ENCODE measurements at regions not wholly inside any gene's neighbourhood (a gene's known extent, or its start where the extent isn't known, plus 50 kb on each side); places are given as distances from the start of the nearest gene placed in this dataset.

GRCh38 chr6:40287296-40287850 lies 299.8 kb downstream of the LRFN2 start:
- no peak for TF ChIP-seq CTBP1 (IDR thresholded peaks at IDR 0.05; ENCODE audit: borderline replicate concordance)
- no peak for TF ChIP-seq FOXA1 (IDR thresholded peaks at IDR 0.05)
- TF ChIP-seq SP1 (IDR thresholded peaks at IDR 0.05): no peak
- no peak for TF ChIP-seq FOXM1 (IDR thresholded peaks at IDR 0.05; ENCODE audit: borderline replicate concordance)
- TF ChIP-seq BHLHE40 (IDR thresholded peaks at IDR 0.05; ENCODE audit: borderline replicate concordance): no peak
